ENCODE measurements at regions not wholly inside any gene's neighbourhood (a gene's known extent, or its start where the extent isn't known, plus 50 kb on each side); places are given as distances from the start of the nearest gene placed in this dataset.

GRCh38 chr13:55792544-55793193 is 1348.0 kb upstream of the PRR20A start:
- TF ChIP-seq CTCF (IDR thresholded peaks at IDR 0.05), result no peak
- no peak for TF ChIP-seq POLR2A (IDR thresholded peaks at IDR 0.05)
- no peak for TF ChIP-seq EP300 (IDR thresholded peaks at IDR 0.05)
